IMR-90 (cell line): ENCODE measurements at regions not wholly inside any gene's neighbourhood (a gene's known extent, or its start where the extent isn't known, plus 50 kb on each side); places are given as distances from the start of the nearest gene placed in this dataset.

Experiments
- ATAC-seq: fragments of 200-7000 bp; cut with Tn5 transposase; 2 replicates; pipeline ENCODE4 v1.9.1; 2020; ENCODE audit warnings: low read depth, mild to moderate bottlenecking, moderate library complexity
- BruUV-seq: library from RNA; stranded (reverse); fragments of 400-500 nt; replicated peaks from 2 replicates; lab custom pipeline; 2021; lab: Mats Ljungman, UMichigan
- CTCF ChIA-PET: fragments of 300-600 bp; formaldehyde crosslinking; extraction: SDS; loops from one replicate; lab custom pipeline; 2021; ENCODE audit warnings: antibody characterized with exemption; lab: Yijun Ruan, JAX
- POLR2A ChIA-PET: fragments of 300-600 bp; sonication (Branson Sonifier 250); formaldehyde crosslinking; loops from one replicate; lab custom pipeline; 2022; ENCODE audit warnings: antibody characterized with exemption; ENCODE audit not compliant: unreplicated experiment; lab: Charles Lee
- DNase-seq: peaks from one replicate; pipeline ENCODE4 v3.0.0; 2013
- H2AFZ ChIP-seq: replicated peaks from 2 replicates; pipeline ENCODE3; 2013; ENCODE audit warnings: low read length, mild to moderate bottlenecking; ENCODE audit not compliant: poor library complexity
- H2AK5ac ChIP-seq: 2 replicates; pipeline ENCODE4 v1.6.1; 2013; ENCODE audit warnings: low read depth, low read length, inconsistent platforms
- H2AK9ac ChIP-seq: replicated peaks from 2 replicates; pipeline ENCODE3; 2013; ENCODE audit warnings: mild to moderate bottlenecking, low read depth, low read length, moderate library complexity; ENCODE audit not compliant: poor library complexity
- H2BK120ac ChIP-seq: 2 replicates; pipeline ENCODE4 v1.6.1; 2013; ENCODE audit warnings: low read depth, low read length, inconsistent platforms
- H2BK15ac ChIP-seq: 3 replicates; pipeline ENCODE4 v1.6.1; 2013; ENCODE audit warnings: low read depth, low read length, inconsistent platforms
- H2BK20ac ChIP-seq: 2 replicates; pipeline ENCODE4 v1.6.1; 2013; ENCODE audit warnings: low read depth, mild to moderate bottlenecking, inconsistent platforms, low read length, moderate library complexity
- H2BK5ac ChIP-seq: 2 replicates; pipeline ENCODE4 v1.6.1; 2013; ENCODE audit warnings: mild to moderate bottlenecking, low read depth, low read length, inconsistent platforms; ENCODE audit not compliant: poor library complexity, severe bottlenecking
- H3K14ac ChIP-seq: replicated peaks from 2 replicates; pipeline ENCODE4 v1.6.1; 2013; ENCODE audit warnings: low read depth, low read length, inconsistent platforms
- H3K18ac ChIP-seq: 2 replicates; pipeline ENCODE4 v1.6.1; 2013; ENCODE audit warnings: low read depth, low read length, control low read depth
- H3K23ac ChIP-seq: 2 replicates; pipeline ENCODE4 v1.6.1; 2013; ENCODE audit warnings: low read depth, low read length, inconsistent platforms
- H3K27ac ChIP-seq: 2 replicates; pipeline ENCODE4 v1.5.1; 2013; ENCODE audit warnings: mild to moderate bottlenecking, control low read depth, low read length; ENCODE audit not compliant: insufficient read depth
- H3K27me3 ChIP-seq: 2 replicates; pipeline ENCODE4 v1.6.1; 2013; ENCODE audit warnings: low read length; ENCODE audit not compliant: control insufficient read depth, insufficient read depth
- H3K36me3 ChIP-seq: 2 replicates; pipeline ENCODE4 v1.6.1; 2013; ENCODE audit warnings: low read length, mixed read lengths; ENCODE audit not compliant: control insufficient read depth, insufficient read depth
- H3K4ac ChIP-seq: 2 replicates; pipeline ENCODE4 v1.6.1; 2013; ENCODE audit warnings: low read depth, low read length, inconsistent platforms
- H3K4me1 ChIP-seq: 2 replicates; pipeline ENCODE4 v1.6.1; 2013; ENCODE audit warnings: low read length, mixed read lengths; ENCODE audit not compliant: control insufficient read depth, insufficient read depth
- H3K4me2 ChIP-seq: 2 replicates; pipeline ENCODE4 v1.6.1; 2013; ENCODE audit warnings: low read depth, mild to moderate bottlenecking, control low read depth, low read length, moderate library complexity
- H3K4me3 ChIP-seq: 2 replicates; pipeline ENCODE4 v1.5.1; 2013; ENCODE audit warnings: low read depth, mild to moderate bottlenecking, control low read depth, low read length, moderate library complexity; ENCODE audit not compliant: insufficient read depth
- H3K56ac ChIP-seq: 2 replicates; pipeline ENCODE4 v1.6.1; 2013; ENCODE audit warnings: low read length, inconsistent platforms; ENCODE audit not compliant: insufficient read depth; ENCODE audit errors: extremely low read depth
- H3K79me1 ChIP-seq, 2 experiments: 2 replicates each; pipeline ENCODE4 v1.6.1; 2013; ENCODE audit warnings: low read length in 2 of 2, inconsistent platforms in 1 of 2, low read depth in 1 of 2
- H3K9ac ChIP-seq: 2 replicates; pipeline ENCODE4 v1.6.1; 2013; ENCODE audit warnings: low read depth, low read length, control low read depth
- H3K9me1 ChIP-seq: 2 replicates; pipeline ENCODE4 v1.6.1; 2013; ENCODE audit warnings: low read length, inconsistent platforms; ENCODE audit not compliant: insufficient read depth
- H3K9me3 ChIP-seq: 2 replicates; pipeline ENCODE4 v1.6.1; 2013; ENCODE audit warnings: low read length; ENCODE audit not compliant: control insufficient read depth, insufficient read depth
- H4K20me1 ChIP-seq: 2 replicates; pipeline ENCODE4 v1.6.1; 2013; ENCODE audit warnings: low read length, inconsistent platforms; ENCODE audit not compliant: insufficient read depth
- H4K5ac ChIP-seq: 2 replicates; pipeline ENCODE4 v1.6.1; 2013; ENCODE audit warnings: mild to moderate bottlenecking, low read depth, low read length, control low read depth
- H4K8ac ChIP-seq, 2 experiments: 2 replicates each; pipeline ENCODE4 v1.6.1; 2013; ENCODE audit warnings: low read depth in 2 of 2, low read length in 2 of 2, control low read depth in 1 of 2, inconsistent platforms in 1 of 2
- H4K91ac ChIP-seq: 2 replicates; pipeline ENCODE4 v1.6.1; 2013; ENCODE audit warnings: low read depth, low read length, inconsistent platforms; ENCODE audit not compliant: insufficient read depth
- CEBPB ChIP-seq: IDR thresholded peaks from 2 replicates; pipeline ENCODE4 v1.6.1; 2012; ENCODE audit warnings: low read depth, low read length, improper control_type of control experiment
- FOS ChIP-seq: fragments of 150-350 bp; IDR thresholded peaks from 2 replicates; pipeline ENCODE4 v1.6.1; 2016; ENCODE audit warnings: low read depth, low read length
- MAFK ChIP-seq: IDR thresholded peaks from 2 replicates; pipeline ENCODE4 v1.6.1; 2012; ENCODE audit warnings: low read depth, low read length, improper control_type of control experiment
- POLR2A ChIP-seq: IDR thresholded peaks from 2 replicates; pipeline ENCODE4 v1.6.1; 2012; ENCODE audit warnings: mild to moderate bottlenecking, low read depth, low read length
- RAD21 ChIP-seq: IDR thresholded peaks from 2 replicates; pipeline ENCODE4 v1.6.1; 2012; ENCODE audit warnings: low read length, improper control_type of control experiment
- RCOR1 ChIP-seq: IDR thresholded peaks from 2 replicates; pipeline ENCODE4 v1.6.1; 2012; ENCODE audit warnings: mild to moderate bottlenecking, low read length, improper control_type of control experiment; ENCODE audit not compliant: insufficient replicate concordance
- SMC3 ChIP-seq: fragments of 150-350 bp; IDR thresholded peaks from 2 replicates; pipeline ENCODE4 v1.6.1; 2016; ENCODE audit warnings: low read depth, mild to moderate bottlenecking, antibody characterized with exemption, low read length, moderate library complexity
- WGBS, 2 experiments: methylation state at CpG; one replicate each; pipeline versions ENCODE4 v1.1.5 to v1.1.7; 2013; ENCODE audit warnings: missing lambda C conversion rate in 2 of 2; ENCODE audit not compliant: insufficient read length in 1 of 2; ENCODE audit errors: extremely low coverage in 2 of 2; 5-methylcytosine and 5-hydroxymethylcytosine counted together
- dilution Hi-C: fragments of 300-500 bp; cut with HindIII; formaldehyde crosslinking; loops from one replicate; pipeline ENCODE4 v1.14.3; 2018; ENCODE audit warnings: low sequenced_read_pairs; ENCODE audit not compliant: unreplicated experiment
- in situ Hi-C: fragments of 300-500 bp; cut with MboI; formaldehyde crosslinking; loops from 3 replicates; pipeline ENCODE4 v1.14.3; 2019; ENCODE audit warnings: low sequenced_read_pairs, inconsistent platforms, mixed read lengths
- intact Hi-C: fragments of 100-400 bp; cut with micrococcal nuclease; formaldehyde crosslinking; loops from 2 replicates; pipeline ENCODE4 v1.10.0; 2022
- TF ChIP-seq, protein P1 (sequence below): fragments of 150-350 bp; IDR thresholded peaks from 2 replicates; pipeline ENCODE4 v1.6.1; 2017; ENCODE audit warnings: mild to moderate bottlenecking, antibody characterized with exemption, low read length, low read depth
- TF ChIP-seq, protein P2 (sequence below): fragments of 150-350 bp; IDR thresholded peaks from 2 replicates; pipeline ENCODE4 v1.6.1; 2016; ENCODE audit warnings: low read depth, mild to moderate bottlenecking, low read length, moderate library complexity, borderline replicate concordance

DNA sequence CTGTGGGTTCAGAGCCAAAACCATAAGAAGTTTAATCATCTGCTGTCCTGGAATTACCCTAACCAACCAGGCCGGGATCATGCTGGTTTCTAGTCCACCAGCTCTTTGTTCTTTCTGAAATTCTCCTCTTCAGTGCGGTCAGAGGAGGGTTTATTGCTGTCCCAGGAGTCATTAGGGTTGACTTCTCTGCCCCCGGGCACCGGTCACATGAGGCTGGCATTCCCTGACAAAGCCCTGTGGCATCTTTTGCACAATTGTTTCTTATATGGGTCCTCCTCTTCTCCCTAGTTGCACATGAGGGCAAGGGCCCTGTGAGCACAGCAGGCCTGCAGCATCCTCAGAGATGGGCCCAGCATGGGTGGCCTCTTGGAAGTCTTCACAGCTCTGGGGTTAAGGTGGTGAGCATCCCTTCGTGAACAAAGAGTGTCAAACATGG is 243.9 kb downstream of the IRF8 start:
- POLR2A ChIA-PET = no interaction called here
- no peak overlapping the region for H2BK120ac ChIP-seq
- no peaks in the 10 kb centered on the region for H3K36me3 ChIP-seq
- no peak for TF ChIP-seq SMC3
- no peak for TF ChIP-seq FOS
- no peak for TF ChIP-seq CEBPB
- TF ChIP-seq, protein P1, sequence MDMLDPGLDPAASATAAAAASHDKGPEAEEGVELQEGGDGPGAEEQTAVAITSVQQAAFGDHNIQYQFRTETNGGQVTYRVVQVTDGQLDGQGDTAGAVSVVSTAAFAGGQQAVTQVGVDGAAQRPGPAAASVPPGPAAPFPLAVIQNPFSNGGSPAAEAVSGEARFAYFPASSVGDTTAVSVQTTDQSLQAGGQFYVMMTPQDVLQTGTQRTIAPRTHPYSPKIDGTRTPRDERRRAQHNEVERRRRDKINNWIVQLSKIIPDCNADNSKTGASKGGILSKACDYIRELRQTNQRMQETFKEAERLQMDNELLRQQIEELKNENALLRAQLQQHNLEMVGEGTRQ = no peak
- TF ChIP-seq, protein P2, sequence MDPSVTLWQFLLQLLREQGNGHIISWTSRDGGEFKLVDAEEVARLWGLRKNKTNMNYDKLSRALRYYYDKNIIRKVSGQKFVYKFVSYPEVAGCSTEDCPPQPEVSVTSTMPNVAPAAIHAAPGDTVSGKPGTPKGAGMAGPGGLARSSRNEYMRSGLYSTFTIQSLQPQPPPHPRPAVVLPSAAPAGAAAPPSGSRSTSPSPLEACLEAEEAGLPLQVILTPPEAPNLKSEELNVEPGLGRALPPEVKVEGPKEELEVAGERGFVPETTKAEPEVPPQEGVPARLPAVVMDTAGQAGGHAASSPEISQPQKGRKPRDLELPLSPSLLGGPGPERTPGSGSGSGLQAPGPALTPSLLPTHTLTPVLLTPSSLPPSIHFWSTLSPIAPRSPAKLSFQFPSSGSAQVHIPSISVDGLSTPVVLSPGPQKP = no peak
- TF ChIP-seq MAFK = no peak
- no peak for TF ChIP-seq POLR2A
- no peak for TF ChIP-seq RAD21
- no peak for TF ChIP-seq RCOR1
- no peak overlapping the region for H3K9ac ChIP-seq
- H3K56ac ChIP-seq = no peak overlapping the region
- H2BK15ac ChIP-seq = no peak overlapping the region
- H3K79me1 ChIP-seq = no peaks in the 10 kb centered on the region
- WGBS, 2 experiments = 61% methylated on average over 2 of the region's 5 CpGs; no CpG with 5 or more reads in 1 of the 2 experiments
- CTCF ChIA-PET = no interaction called here
- no peak overlapping the region for H3K18ac ChIP-seq
- H2AK5ac ChIP-seq = no peak overlapping the region
- intact Hi-C loops (no loop called here), dilution Hi-C loops (no loop called here), in situ Hi-C loops (no loop called here)
- BruUV-seq = no TSS peak
- H3K9me3 ChIP-seq = no peaks in the 10 kb centered on the region
- no peak overlapping the region for H4K8ac ChIP-seq
- H3K4me3 ChIP-seq = no peak overlapping the region
- no peak overlapping the region for H3K27ac ChIP-seq
- H3K4me1 ChIP-seq = peaks cover 2% of the 10 kb centered on the region; the same call in 1 of the 2 replicates
- H4K5ac ChIP-seq = no peak overlapping the region
- H2BK20ac ChIP-seq = no peak overlapping the region
- no peak overlapping the region for H3K4ac ChIP-seq
- ATAC-seq (no peak), DNase-seq (no peak)
- H4K20me1 ChIP-seq = no peaks in the 10 kb centered on the region
- no peak overlapping the region for H2AK9ac ChIP-seq
- H3K23ac ChIP-seq = no peak overlapping the region
- no peak overlapping the region for H2AFZ ChIP-seq
- H3K14ac ChIP-seq = no peak overlapping the region
- H3K9me1 ChIP-seq = peaks cover 2% of the 10 kb centered on the region; the same call in 1 of the 2 replicates
- no peak overlapping the region for H3K4me2 ChIP-seq
- H4K91ac ChIP-seq = no peak overlapping the region
- H2BK5ac ChIP-seq = no peak overlapping the region
- peaks cover 2% of the 10 kb centered on the region for H3K27me3 ChIP-seq
